ENCODE measurements at regions not wholly inside any gene's neighbourhood (a gene's known extent, or its start where the extent isn't known, plus 50 kb on each side); places are given as distances from the start of the nearest gene placed in this dataset.

- TF ChIP-seq POLR2A (IDR thresholded peaks at IDR 0.05), result no peak
- TF ChIP-seq, protein P1, sequence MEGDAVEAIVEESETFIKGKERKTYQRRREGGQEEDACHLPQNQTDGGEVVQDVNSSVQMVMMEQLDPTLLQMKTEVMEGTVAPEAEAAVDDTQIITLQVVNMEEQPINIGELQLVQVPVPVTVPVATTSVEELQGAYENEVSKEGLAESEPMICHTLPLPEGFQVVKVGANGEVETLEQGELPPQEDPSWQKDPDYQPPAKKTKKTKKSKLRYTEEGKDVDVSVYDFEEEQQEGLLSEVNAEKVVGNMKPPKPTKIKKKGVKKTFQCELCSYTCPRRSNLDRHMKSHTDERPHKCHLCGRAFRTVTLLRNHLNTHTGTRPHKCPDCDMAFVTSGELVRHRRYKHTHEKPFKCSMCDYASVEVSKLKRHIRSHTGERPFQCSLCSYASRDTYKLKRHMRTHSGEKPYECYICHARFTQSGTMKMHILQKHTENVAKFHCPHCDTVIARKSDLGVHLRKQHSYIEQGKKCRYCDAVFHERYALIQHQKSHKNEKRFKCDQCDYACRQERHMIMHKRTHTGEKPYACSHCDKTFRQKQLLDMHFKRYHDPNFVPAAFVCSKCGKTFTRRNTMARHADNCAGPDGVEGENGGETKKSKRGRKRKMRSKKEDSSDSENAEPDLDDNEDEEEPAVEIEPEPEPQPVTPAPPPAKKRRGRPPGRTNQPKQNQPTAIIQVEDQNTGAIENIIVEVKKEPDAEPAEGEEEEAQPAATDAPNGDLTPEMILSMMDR (IDR thresholded peaks at IDR 0.05), result no peak
These were observed 223.2 kb upstream of the THBS1 start for GRCh38 chr15:39357480-39358268.
